ENCODE measurements at regions not wholly inside any gene's neighbourhood (a gene's known extent, or its start where the extent isn't known, plus 50 kb on each side); places are given as distances from the start of the nearest gene placed in this dataset.

DNA sequence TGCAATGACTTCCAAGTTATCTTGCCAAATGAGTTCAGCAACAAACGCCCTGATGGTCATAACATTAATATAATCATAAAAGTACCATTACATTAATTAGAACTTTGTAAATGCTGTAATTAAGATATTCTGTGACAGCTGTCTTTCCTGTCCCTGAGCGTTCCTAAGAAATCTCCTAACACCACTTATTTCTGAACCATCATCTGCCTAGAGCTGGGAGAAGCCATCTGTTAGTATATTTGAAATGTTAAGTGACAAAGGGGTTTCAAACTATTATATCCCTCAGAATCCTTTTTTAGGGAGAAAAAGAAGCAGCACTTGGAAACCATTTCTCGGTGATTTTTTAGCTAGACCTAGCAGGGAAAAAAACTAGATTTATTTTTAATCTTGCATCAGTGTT is 657.5 kb downstream of the FAM181B start:
- no peaks in the 10 kb centered on the region for H3K79me1 ChIP-seq (ENCODE audit: low read depth, low read length)
- H3K27me3 ChIP-seq (replicated peaks in 1 of 4; ENCODE audit: control insufficient read depth in 3 of 4, extremely low read depth in 1 of 4, insufficient read depth in 3 of 4, low read length in 3 of 4) = no peaks in the 10 kb centered on the region
- no peak for FAIRE-seq
- H3K36me3 ChIP-seq (ENCODE audit: control insufficient read depth in 2 of 4, insufficient read depth in 4 of 4, low read length in 3 of 4) = no peaks in the 10 kb centered on the region
- no peak overlapping the region for H2BK20ac ChIP-seq (ENCODE audit: low read length)
- peaks cover 0 to 2% (median 0%) of the 10 kb centered on the region in 4 experiments; a peak in 1 of 7 replicates for H3K4me1 ChIP-seq (replicated peaks in 1 of 4; ENCODE audit: control insufficient read depth in 3 of 4, insufficient read depth in 4 of 4, low read length in 3 of 4)
- H3K79me2 ChIP-seq (ENCODE audit: control insufficient read depth in 1 of 2, insufficient read depth in 2 of 2, low read length in 2 of 2) = no peaks in the 10 kb centered on the region
- no peak overlapping the region for H2BK15ac ChIP-seq (ENCODE audit: low read length)
- H4K5ac ChIP-seq (ENCODE audit: insufficient read length, low read depth, low read length) = no peak overlapping the region
- no peak overlapping the region for H3K4me2 ChIP-seq (ENCODE audit: insufficient read depth in 1 of 2, low read depth in 2 of 2, low read length in 2 of 2)
- H3K4ac ChIP-seq (replicated peaks; ENCODE audit: insufficient read length, low read depth, low read length) = no peak overlapping the region
- no peak overlapping the region for H2BK5ac ChIP-seq (ENCODE audit: low read depth, low read length)
- ChIA-PET CTCF (ENCODE audit: partially characterized antibody) (interaction anchor here (0.6 kb wide), 1 partner anchor 1012 kb away, joined by 3 read pairs; no protein-coding TSS in a partner anchor), POLR2A (ENCODE audit: partially characterized antibody) (no interaction called here)
- no peak overlapping the region for H2AFZ ChIP-seq (ENCODE audit: low read length)
- H4K91ac ChIP-seq (replicated peaks; ENCODE audit: insufficient read length, low read length) = no peak overlapping the region
- no peak overlapping the region for H4K8ac ChIP-seq (ENCODE audit: extremely low read depth, insufficient read depth, low read length)
- WGBS, 2 experiments (ENCODE audit: extremely low coverage in 1 of 2, insufficient coverage in 1 of 2, insufficient read length in 1 of 2, insufficient replicate concordance in 2 of 2, low coverage in 1 of 2, low lambda C conversion rate in 2 of 2, missing lambda C conversion rate in 1 of 2) = 92% methylated on average over 3 of the region's 3 CpGs; no CpG with 5 or more reads in 1 of the 2 experiments
- H3K4me3 ChIP-seq (ENCODE audit: extremely low read depth in 1 of 4, insufficient read depth in 2 of 4, low read depth in 3 of 4, low read length in 4 of 4) = no peak overlapping the region
- H2BK120ac ChIP-seq (replicated peaks; ENCODE audit: low read depth, low read length) = no peak overlapping the region
- H3K23me2 ChIP-seq (ENCODE audit: low read depth, low read length) = no peaks in the 10 kb centered on the region
- H3K27ac ChIP-seq (ENCODE audit: low read depth, low read length) = no peak overlapping the region
- DNase-seq (ENCODE audit: low read depth in 1 of 2, low spot score in 2 of 2) = no peak
- H3K14ac ChIP-seq (ENCODE audit: insufficient read length) = no peak overlapping the region
- H3K18ac ChIP-seq (ENCODE audit: extremely low read depth, low read length) = no peak overlapping the region
- H2BK12ac ChIP-seq (ENCODE audit: low read depth, low read length) = no peak overlapping the region
- TF ChIP-seq FOSL1 (IDR thresholded peaks at IDR 0.05; ENCODE audit: insufficient read depth, low read depth, low read length) = no peak
- H3K9me3 ChIP-seq (ENCODE audit: insufficient read depth in 2 of 2, low read depth in 1 of 2, low read length in 1 of 2) = no peaks in the 10 kb centered on the region
- H3K9ac ChIP-seq (replicated peaks in 1 of 4; ENCODE audit: extremely low read depth in 1 of 4, low read depth in 3 of 4, low read length in 3 of 4) = no peak overlapping the region
- no peak overlapping the region for H3K23ac ChIP-seq (ENCODE audit: insufficient read length)
- no peaks in the 10 kb centered on the region for H4K20me1 ChIP-seq (replicated peaks in 1 of 2; ENCODE audit: control insufficient read depth in 1 of 2, insufficient read depth in 2 of 2, low read length in 2 of 2)
- H3K56ac ChIP-seq (replicated peaks; ENCODE audit: insufficient read length, low read depth, low read length) = no peak overlapping the region
- no peak overlapping the region for H2AK5ac ChIP-seq (ENCODE audit: low read depth, low read length)

Measured in H1 (cell line).